CD8-positive, alpha-beta memory T cell (primary cell): ENCODE measurements at regions not wholly inside any gene's neighbourhood (a gene's known extent, or its start where the extent isn't known, plus 50 kb on each side); places are given as distances from the start of the nearest gene placed in this dataset.
A peak's percentile ranks its signal among the peaks of the same experiment; 100 is the strongest.
"Not testable (repeated sequence)": the region's sequence is repeated elsewhere in the genome, so short reads cannot be mapped to it uniquely, and the experiment has no call there.

Source experiments
- CTCF ChIA-PET: fragments of 350-600 bp; sonication (Branson Sonifier 250); formaldehyde crosslinking; loops from one replicate; lab custom pipeline; 2021; ENCODE audit warnings: antibody characterized with exemption; lab: Charles Lee
- POLR2A ChIA-PET: fragments of 350-600 bp; sonication (Branson Sonifier 250); formaldehyde crosslinking; loops from one replicate; lab custom pipeline; 2021; ENCODE audit warnings: antibody characterized with exemption; lab: Charles Lee
- DNase-seq, 5 donors: peaks; one replicate each; pipeline versions ENCODE4 v3.0.0 to v3.0.0-alpha.2; 2020 to 2022; ENCODE audit warnings: mixed read lengths in 1 of 5
- H3K27ac ChIP-seq: one replicate; pipeline ENCODE4 v1.7.0; 2013; ENCODE audit warnings: low read depth, mild to moderate bottlenecking, low read length, moderate library complexity
- H3K27me3 ChIP-seq: 2 replicates; pipeline ENCODE4 v1.7.0; 2013; ENCODE audit warnings: low read length, mild to moderate bottlenecking; ENCODE audit not compliant: insufficient read depth, poor library complexity, severe bottlenecking
- H3K36me3 ChIP-seq: 2 replicates; pipeline ENCODE4 v1.7.0; 2013; ENCODE audit warnings: mild to moderate bottlenecking, low read length, moderate library complexity; ENCODE audit not compliant: insufficient read depth
- H3K4me1 ChIP-seq: 2 replicates; pipeline ENCODE4 v1.7.0; 2013; ENCODE audit warnings: mild to moderate bottlenecking, low read length, moderate library complexity; ENCODE audit not compliant: insufficient read depth
- H3K4me3 ChIP-seq: 2 replicates; pipeline ENCODE4 v1.7.0; 2013; ENCODE audit warnings: mild to moderate bottlenecking, low read length
- H3K9me3 ChIP-seq: 2 replicates; pipeline ENCODE4 v1.7.0; 2013; ENCODE audit warnings: mild to moderate bottlenecking, low read length
- H3K27ac Mint-ChIP-seq, 8 donors: one replicate each; pipeline ENCODE4 v1.8.0; 2020 to 2021; ENCODE audit warnings: mixed read lengths in 8 of 8, mild to moderate bottlenecking in 6 of 8, inconsistent platforms in 3 of 8, moderate library complexity in 3 of 8
- H3K27me3 Mint-ChIP-seq, 2 donors: one replicate each; pipeline ENCODE4 v1.8.0; 2020 to 2021; ENCODE audit warnings: mixed read lengths in 2 of 2, mild to moderate bottlenecking in 1 of 2, moderate library complexity in 1 of 2
- H3K36me3 Mint-ChIP-seq, 3 donors: one replicate each; pipeline ENCODE4 v1.8.0; 2020 to 2021; ENCODE audit warnings: mixed read lengths in 3 of 3, inconsistent platforms in 1 of 3, mild to moderate bottlenecking in 1 of 3
- H3K4me1 Mint-ChIP-seq, 3 donors: one replicate each; pipeline ENCODE4 v1.8.0; 2020 to 2021; ENCODE audit warnings: mixed read lengths in 3 of 3, inconsistent platforms in 1 of 3, mild to moderate bottlenecking in 1 of 3
- H3K4me3 Mint-ChIP-seq, 7 donors: one replicate each; pipeline ENCODE4 v1.8.0; 2020 to 2021; ENCODE audit warnings: mixed read lengths in 7 of 7, mild to moderate bottlenecking in 6 of 7, moderate library complexity in 4 of 7, inconsistent platforms in 2 of 7
- H3K9me3 Mint-ChIP-seq, 5 donors: one replicate each; pipeline ENCODE4 v1.8.0; 2020 to 2022; ENCODE audit warnings: mixed read lengths in 5 of 5, mild to moderate bottlenecking in 3 of 5, moderate library complexity in 2 of 5, inconsistent platforms in 1 of 5

GRCh38 chr5:152601806-152602732, 197.0 kb upstream of the NMUR2 start:
- no peak for DNase-seq
- no peaks in the 10 kb centered on the region for H3K4me1 Mint-ChIP-seq

GRCh38 chr5:152606050-152606449, 201.0 kb upstream of the NMUR2 start:
- H3K36me3 Mint-ChIP-seq, H3K27me3 Mint-ChIP-seq, H3K4me1 Mint-ChIP-seq, H3K4me3 Mint-ChIP-seq, H3K4me3 ChIP-seq, H3K9me3 Mint-ChIP-seq, H3K4me1 ChIP-seq, POLR2A ChIA-PET, CTCF ChIA-PET, DNase-seq, H3K9me3 ChIP-seq, H3K27me3 ChIP-seq, H3K27ac Mint-ChIP-seq, H3K36me3 ChIP-seq, H3K27ac ChIP-seq: not testable (repeated sequence)

More at GRCh38 chr5:152601806-152602732, 197.0 kb upstream of the NMUR2 start:
- no peak overlapping the region for H3K4me3 Mint-ChIP-seq
- H3K9me3 Mint-ChIP-seq: peaks cover 0 to 2% (median 0%) of the 10 kb centered on the region in 5 donors
- Histone ChIP-seq H3K4me1 (no peaks in the 10 kb centered on the region), H3K4me3 (no peak overlapping the region), H3K27me3 (no peaks in the 10 kb centered on the region), H3K36me3 (no peaks in the 10 kb centered on the region), H3K9me3 (no peaks in the 10 kb centered on the region), H3K27ac (no peak overlapping the region)
- no peaks in the 10 kb centered on the region for H3K36me3 Mint-ChIP-seq
- ChIA-PET CTCF (no interaction called here), POLR2A (interaction anchor here (0.7 kb wide), 1 partner anchor 627 kb away, joined by 3 read pairs; no protein-coding TSS in a partner anchor)
- H3K27me3 Mint-ChIP-seq: peaks cover 0 to 1% of the 10 kb centered on the region in 2 donors
- no peak overlapping the region for H3K27ac Mint-ChIP-seq

GRCh38 chr5:152606776-152607364, 201.8 kb upstream of the NMUR2 start:
- Mint-ChIP-seq H3K4me3 (no peak overlapping the region), H3K27ac (no peak overlapping the region), H3K4me1 (no peaks in the 10 kb centered on the region), H3K36me3 (no peaks in the 10 kb centered on the region), H3K27me3 (peaks cover 0 to 1% of the 10 kb centered on the region in 2 donors), H3K9me3 (peaks cover 0 to 2% (median 0%) of the 10 kb centered on the region in 5 donors)
- Histone ChIP-seq H3K27me3 (no peaks in the 10 kb centered on the region), H3K27ac (no peak overlapping the region), H3K4me3 (no peak overlapping the region), H3K4me1 (no peaks in the 10 kb centered on the region), H3K9me3 (no peaks in the 10 kb centered on the region), H3K36me3 (no peaks in the 10 kb centered on the region)
- ChIA-PET POLR2A (no interaction called here), CTCF (no interaction called here)
- DNase-seq: no peak

- no peak for DNase-seq
- Histone ChIP-seq H3K27me3 (no peaks in the 10 kb centered on the region), H3K4me1 (no peaks in the 10 kb centered on the region), H3K9me3 (no peaks in the 10 kb centered on the region), H3K27ac (no peak overlapping the region), H3K4me3 (no peak overlapping the region), H3K36me3 (no peaks in the 10 kb centered on the region)
- peaks cover 0 to 1% of the 10 kb centered on the region in 2 donors for H3K27me3 Mint-ChIP-seq
- H3K4me1 Mint-ChIP-seq: no peaks in the 10 kb centered on the region
- peaks cover 0 to 2% (median 0%) of the 10 kb centered on the region in 5 donors for H3K9me3 Mint-ChIP-seq
- POLR2A ChIA-PET: no interaction called here
- H3K27ac Mint-ChIP-seq: no peak overlapping the region
- H3K4me3 Mint-ChIP-seq: no peak overlapping the region
- H3K36me3 Mint-ChIP-seq: no peaks in the 10 kb centered on the region
- CTCF ChIA-PET: no interaction called here
Measured at GRCh38 chr5:152607401-152608160, 202.5 kb upstream of the NMUR2 start.

- Mint-ChIP-seq H3K36me3 (no peaks in the 10 kb centered on the region), H3K9me3 (peaks cover 0 to 2% (median 0%) of the 10 kb centered on the region in 5 donors), H3K27me3 (peaks cover 0 to 1% of the 10 kb centered on the region in 2 donors), H3K4me1 (no peaks in the 10 kb centered on the region), H3K27ac (no peak overlapping the region), H3K4me3 (no peak overlapping the region)
- CTCF ChIA-PET: no interaction called here
- Histone ChIP-seq H3K27ac (no peak overlapping the region), H3K36me3 (no peaks in the 10 kb centered on the region), H3K4me3 (no peak overlapping the region), H3K4me1 (no peaks in the 10 kb centered on the region), H3K9me3 (no peaks in the 10 kb centered on the region), H3K27me3 (no peaks in the 10 kb centered on the region)
- POLR2A ChIA-PET: no interaction called here
- no peak for DNase-seq
Measured at GRCh38 chr5:152608458-152608857, 203.4 kb upstream of the NMUR2 start.

GRCh38 chr5:152619756-152620155, 214.7 kb upstream of the NMUR2 start:
- CTCF ChIA-PET: no interaction called here
- Histone ChIP-seq H3K27ac (no peak overlapping the region), H3K4me1 (no peaks in the 10 kb centered on the region), H3K27me3 (no peaks in the 10 kb centered on the region), H3K36me3 (no peaks in the 10 kb centered on the region), H3K9me3 (no peaks in the 10 kb centered on the region), H3K4me3 (no peak overlapping the region)
- Mint-ChIP-seq H3K27me3 (no peaks in the 10 kb centered on the region), H3K9me3 (peaks cover 0 to 6% (median 0%) of the 10 kb centered on the region in 5 donors), H3K4me1 (no peaks in the 10 kb centered on the region), H3K4me3 (no peak overlapping the region), H3K36me3 (no peaks in the 10 kb centered on the region), H3K27ac (no peak overlapping the region)
- DNase-seq: no peak
- POLR2A ChIA-PET: no interaction called here

GRCh38 chr5:152622628-152623027, 217.5 kb upstream of the NMUR2 start:
- Mint-ChIP-seq H3K4me3 (no peak overlapping the region), H3K27ac (peak overlapping the region in 1 of 8 donors; percentile 82), H3K36me3 (no peaks in the 10 kb centered on the region), H3K27me3 (no peaks in the 10 kb centered on the region), H3K4me1 (no peaks in the 10 kb centered on the region), H3K9me3 (peaks cover 0 to 4% (median 0%) of the 10 kb centered on the region in 5 donors)
- POLR2A ChIA-PET: no interaction called here
- Histone ChIP-seq H3K9me3 (no peaks in the 10 kb centered on the region), H3K27me3 (no peaks in the 10 kb centered on the region), H3K4me1 (no peaks in the 10 kb centered on the region), H3K27ac (no peak overlapping the region), H3K36me3 (no peaks in the 10 kb centered on the region), H3K4me3 (no peak overlapping the region)
- CTCF ChIA-PET: no interaction called here
- DNase-seq: no peak

- ChIA-PET POLR2A (no interaction called here), CTCF (no interaction called here)
- Histone ChIP-seq H3K4me1 (no peaks in the 10 kb centered on the region), H3K27me3 (no peaks in the 10 kb centered on the region), H3K27ac (no peak overlapping the region), H3K36me3 (no peaks in the 10 kb centered on the region), H3K9me3 (no peaks in the 10 kb centered on the region), H3K4me3 (no peak overlapping the region)
- H3K4me3 Mint-ChIP-seq: no peak overlapping the region
- H3K4me1 Mint-ChIP-seq: no peaks in the 10 kb centered on the region
- H3K27ac Mint-ChIP-seq: no peak overlapping the region
- DNase-seq: no peak
- H3K36me3 Mint-ChIP-seq: no peaks in the 10 kb centered on the region
- no peaks in the 10 kb centered on the region for H3K27me3 Mint-ChIP-seq
- H3K9me3 Mint-ChIP-seq: peaks cover 0 to 7% (median 0%) of the 10 kb centered on the region in 5 donors
Measured at GRCh38 chr5:152623951-152624350, 218.9 kb upstream of the NMUR2 start.
